ENCODE measurements at regions not wholly inside any gene's neighbourhood (a gene's known extent, or its start where the extent isn't known, plus 50 kb on each side); places are given as distances from the start of the nearest gene placed in this dataset.
"Not testable (repeated sequence)": the region's sequence is repeated elsewhere in the genome, so short reads cannot be mapped to it uniquely, and the experiment has no call there.

DNA sequence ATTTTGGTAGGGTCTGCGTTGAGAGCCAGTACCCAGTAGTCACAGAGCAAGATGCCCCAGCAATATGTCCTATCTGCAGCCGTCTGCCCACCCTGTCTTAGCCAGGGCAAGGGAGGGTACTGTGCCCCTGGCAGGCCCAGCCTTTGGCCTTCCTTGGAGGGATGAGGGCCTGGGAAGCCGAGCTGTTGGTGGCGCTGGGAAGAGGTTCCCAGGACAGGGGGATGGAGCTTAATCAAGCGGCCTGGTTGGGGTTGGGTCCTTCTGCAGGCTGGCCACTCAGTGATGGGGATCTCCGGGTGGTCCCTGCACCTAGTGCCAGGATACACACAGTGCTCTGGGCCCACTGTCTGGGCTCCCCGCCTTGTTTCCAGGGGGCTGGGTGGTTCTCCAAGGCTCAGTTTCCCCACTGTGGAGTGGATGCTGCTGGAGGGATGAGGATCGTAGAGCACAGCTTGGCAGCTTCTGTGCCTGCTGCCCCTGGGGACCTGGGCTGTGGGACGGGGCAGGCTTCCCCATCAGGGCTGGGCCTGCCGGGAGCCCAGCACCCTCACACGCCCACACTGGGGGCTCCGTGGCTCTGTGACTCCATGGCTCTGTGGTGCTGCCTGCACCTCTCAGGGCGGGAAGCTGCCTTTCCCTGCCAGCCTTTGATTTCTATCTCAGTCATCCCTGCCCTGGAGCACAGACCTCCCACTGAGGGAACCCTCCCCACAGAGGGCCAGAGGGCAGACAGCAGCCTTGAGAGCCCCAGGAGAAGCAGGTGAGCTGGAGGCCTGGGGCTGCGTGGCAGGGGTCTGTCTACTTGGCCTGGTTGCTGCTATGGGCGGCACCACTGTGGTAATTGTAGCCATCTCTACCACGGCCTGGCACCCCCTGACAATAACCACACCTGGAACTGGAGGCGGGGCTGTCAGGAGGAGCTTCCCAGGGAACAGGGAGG, 357.0 kb downstream of the TMEM121 start:
- no peak for DNase-seq

DNA sequence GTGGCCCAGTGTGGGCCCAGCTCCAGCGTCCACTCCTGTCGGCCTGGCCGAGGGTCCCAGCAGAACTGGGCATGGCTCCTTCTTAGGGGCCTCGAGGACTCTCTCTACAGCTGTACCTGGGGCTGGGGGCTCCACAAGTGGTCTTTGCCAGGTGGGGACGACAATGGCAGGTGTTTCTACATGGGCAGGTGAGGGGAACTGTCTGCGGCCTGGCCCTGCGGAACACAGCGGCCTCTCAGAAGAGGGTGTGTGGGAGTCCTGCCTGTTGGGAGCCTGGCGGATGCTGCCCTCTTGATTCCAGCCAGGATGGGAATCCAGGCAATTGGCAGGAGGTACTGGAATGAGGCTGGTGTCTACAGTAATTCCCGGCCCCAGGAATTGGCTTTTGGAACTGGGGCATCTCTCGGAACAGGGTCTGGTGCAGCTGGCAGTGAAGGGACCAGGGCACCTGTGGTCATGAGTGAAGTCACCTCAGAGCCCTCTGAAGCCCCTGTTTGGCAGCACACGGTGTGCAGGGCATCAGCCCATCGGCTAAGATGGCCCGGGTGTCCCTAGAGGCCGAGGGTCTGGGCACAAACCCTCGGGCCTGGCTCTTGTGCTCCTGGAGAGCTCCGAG, 357.9 kb downstream of the TMEM121 start:
- DNase-seq: not testable (repeated sequence)

DNA sequence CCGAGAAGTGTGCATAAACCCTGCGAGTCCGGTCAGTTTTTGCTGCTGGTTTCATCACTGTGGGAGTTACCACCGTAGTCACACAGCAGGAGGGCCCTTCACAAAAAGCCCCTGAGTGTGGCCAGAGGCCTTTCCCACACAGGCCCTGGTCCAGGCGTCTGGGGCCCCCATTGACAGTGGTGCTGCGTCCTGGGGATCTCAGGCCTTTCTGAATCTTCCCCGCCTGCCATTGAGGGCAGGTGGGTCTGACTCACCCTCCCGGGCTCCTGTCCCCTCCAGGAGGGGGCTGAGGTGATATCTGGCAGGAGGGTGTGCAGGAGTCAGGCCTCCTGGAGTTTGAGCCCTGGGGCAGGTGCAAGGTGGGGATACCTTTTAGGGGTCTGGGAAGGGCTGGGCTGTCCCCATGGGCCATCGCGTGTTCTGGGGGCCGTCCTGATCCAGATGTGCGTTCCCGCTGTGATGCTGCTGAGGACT, 358.5 kb downstream of the TMEM121 start:
- no peak for DNase-seq

DNA sequence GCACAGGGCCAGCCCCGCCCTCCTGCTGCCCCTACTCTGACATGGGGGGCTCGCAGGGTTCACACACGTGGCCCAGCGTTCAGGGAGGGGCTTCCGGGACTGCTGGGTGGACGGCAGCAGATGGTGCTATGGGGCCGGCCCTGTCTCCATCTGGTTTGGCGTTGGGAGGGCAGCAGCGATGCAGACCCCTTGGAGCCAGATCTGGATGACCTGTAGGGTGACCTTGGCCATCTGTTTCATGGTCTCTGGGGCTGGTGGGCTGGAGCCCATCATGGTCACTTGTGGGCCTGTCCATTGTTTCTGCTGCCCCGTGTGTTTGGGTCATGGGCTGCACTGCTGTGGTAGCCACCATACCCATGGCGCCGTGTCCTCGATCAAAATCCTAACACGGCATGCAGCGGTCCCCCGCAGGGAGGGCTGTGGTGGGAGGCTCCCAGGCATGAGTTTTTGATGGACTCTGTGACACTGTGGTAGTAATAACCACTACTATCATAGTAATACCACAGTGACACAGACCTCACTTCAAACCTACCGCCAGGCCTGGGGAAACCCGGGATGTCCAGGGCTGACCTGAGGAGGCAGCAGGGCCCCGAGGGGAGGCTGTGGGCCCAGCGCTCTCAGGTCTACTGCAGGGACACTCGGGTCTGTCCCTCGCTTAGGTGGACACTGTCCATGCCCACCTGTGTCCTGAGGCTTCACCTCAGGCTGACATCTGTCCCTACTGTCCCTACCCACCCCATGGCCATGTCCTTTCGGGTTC, 359.4 kb downstream of the TMEM121 start:
- no peak for DNase-seq

DNA sequence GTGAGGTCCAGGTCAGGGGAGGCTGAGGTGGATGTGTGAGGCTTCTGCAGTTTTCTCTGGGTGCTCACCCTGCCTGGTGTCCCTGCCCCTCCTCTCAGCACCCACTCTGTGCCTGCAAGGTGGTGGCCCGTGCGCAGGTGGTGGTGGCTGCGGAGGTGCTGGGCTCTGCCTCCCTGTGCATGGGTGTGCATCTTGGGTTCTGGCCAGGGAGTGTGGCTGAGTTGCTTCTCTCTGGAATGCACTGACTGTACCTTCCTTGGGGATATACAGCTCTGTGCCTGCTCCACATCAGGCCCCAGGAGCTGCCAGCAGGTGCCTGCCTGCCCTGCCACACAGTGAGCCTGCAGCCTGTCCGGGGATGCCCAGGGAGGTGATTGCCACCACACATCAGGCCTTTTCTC, 360.4 kb downstream of the TMEM121 start:
- DNase-seq: not testable (repeated sequence)

DNA sequence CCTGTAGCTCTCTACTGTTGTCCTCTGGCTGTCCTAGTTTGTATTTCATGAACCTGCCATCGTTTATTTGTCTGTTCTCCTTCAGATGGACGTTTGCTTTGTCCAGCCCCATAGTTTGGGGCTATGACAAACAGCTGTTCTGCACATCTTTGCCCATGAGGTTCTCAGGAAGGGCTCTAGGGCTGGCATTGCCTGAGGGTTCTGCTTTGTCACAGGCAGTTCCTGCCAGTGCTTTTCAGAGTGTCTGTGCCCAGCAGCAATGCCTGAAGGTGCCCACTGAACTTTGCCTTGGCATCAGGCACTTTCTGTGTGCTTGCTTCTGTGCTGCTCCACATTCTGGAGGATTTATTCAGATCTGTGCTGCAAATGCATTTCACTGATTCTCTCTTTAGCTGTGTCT, 361.3 kb downstream of the TMEM121 start:
- no peak for DNase-seq

DNA sequence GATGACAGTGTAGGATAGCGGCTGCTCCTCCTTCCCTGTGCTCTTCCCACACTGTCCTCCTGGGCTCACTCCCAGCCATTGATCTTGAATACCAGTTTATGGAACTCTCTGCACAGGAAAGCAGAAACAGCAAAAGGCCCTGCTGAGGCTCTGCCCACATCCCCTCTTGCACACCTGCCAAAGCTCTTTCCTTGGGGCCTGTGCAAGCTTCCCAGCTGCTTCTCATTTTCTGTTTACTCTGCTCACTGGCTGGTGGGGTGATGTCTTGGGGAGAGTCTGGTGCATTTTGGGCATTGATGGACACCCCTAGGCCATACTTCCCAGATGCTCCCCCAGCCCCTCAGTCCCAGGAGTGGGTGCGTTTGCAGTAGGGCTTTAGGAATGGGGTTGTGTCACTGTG, 361.8 kb downstream of the TMEM121 start:
- no peak for DNase-seq

DNA sequence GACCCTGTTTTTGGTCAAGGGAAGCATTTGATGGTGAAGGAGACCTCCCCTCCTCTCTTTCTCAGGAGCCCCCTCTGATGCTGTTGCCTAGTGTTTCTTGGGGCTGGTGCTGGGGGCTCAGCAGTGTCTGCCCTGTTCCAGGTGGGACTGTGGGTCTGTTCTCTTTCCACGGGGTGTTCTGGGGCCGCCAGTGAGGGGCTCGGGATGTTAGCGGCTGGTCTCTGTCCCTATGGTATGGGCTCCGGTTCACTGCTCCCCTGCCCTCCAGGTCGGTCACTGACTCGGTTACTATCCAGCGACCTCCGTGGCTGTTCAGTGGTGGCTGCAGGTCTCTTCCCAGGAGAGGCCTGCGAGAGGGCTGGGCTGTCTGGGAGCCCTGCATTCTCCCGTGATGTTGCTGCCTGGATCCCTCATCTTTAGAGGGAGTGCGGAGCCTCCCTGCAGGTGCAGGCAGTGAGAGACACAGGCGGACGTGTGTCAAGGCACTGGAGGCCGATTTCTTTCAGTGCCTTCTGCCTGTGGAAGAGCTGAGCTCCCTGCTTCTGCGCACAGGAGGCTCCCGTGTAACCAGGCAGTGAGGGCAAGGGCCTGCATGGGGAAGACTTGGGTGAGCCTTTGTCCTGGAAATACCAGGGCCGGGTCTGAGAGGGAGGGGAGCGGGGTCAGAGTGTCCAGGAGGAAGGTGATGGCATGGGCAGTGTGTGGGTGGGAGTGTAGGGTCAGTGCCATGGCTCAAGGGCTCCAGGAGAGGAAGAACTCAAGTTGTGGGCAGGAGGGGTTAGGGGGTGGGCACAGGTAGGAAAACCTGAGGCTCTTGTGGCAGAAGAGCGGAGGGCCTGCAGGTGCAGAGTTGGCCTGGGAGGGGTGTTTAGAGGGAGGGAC, 362.6 kb downstream of the TMEM121 start:
- no peak for DNase-seq

DNA sequence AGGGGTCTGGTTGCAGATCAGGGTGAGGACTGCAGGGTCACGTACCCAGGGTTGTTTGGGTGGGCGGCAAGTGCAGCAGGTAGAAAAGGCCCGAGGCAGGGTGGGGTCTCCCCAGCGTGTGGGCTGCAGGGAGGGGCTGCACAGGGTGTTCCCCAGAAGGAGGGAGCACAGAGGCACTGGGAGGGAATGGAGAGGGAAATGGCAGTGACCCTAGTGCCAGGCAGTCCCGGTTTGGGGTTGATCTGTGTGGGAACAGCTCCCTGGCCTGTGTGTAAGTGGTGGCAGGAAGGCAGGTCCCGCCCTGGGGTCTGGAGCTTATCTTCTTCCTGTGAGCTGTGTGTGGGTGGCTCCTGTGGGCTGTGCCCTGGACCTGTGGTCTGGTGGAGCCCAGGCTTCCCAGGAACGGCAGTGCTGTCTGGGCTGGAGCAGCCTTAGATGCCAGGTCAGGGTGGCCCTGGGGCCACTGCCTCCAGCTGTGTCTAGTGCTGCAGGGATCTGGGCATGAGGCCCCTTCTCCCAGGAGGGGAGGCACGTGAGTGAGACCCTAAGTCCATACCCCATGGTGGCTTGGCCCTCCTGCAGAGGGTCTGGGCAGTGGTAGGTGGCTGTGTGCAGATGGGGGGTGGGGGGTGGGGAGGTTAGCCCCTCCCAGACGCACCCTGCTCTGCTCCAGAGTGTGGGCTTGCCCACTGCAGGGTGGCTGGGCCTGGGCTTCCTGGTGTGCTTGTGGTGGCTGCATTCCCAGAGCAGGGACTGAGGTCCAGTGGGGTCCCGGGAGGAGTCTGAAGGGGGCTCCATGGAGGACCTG, 363.5 kb downstream of the TMEM121 start:
- DNase-seq: no peak

DNA sequence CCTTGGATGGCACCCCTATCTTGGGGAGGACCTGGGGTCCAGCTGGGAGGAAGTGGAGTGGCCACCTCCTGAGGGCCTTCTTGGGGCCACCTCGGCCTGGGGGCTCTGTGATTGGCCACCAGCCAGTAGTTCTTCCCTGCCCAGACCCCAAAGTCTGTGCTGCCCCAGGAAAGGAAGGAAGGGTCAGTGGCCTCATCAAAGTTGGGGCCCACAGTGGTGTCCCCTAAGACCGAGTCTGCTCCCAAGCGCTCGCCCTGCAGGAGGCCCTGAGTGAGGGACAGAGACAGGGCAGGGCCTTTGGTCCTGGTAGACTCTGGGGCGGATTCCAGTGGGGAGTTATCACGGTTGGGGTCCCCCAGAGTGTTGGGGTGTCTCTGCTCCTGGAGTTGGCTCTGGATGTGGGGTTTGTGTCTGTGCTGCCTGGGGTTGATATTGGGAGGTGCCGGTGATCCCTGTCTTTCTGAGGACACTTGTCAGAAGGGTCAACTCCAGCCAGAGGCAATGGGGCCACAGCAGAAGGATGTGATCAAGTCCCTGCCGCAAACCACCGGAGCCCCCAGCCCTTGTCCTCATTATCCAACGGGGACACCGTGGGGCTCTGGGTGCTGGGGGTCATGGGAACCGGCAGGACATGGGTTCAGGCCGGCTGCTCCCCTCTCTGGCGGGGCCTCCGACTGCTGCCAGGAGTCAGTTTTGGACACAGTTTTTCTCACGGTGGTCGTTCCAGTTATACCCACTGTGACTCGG, 364.3 kb downstream of the TMEM121 start:
- no peak for DNase-seq

DNA sequence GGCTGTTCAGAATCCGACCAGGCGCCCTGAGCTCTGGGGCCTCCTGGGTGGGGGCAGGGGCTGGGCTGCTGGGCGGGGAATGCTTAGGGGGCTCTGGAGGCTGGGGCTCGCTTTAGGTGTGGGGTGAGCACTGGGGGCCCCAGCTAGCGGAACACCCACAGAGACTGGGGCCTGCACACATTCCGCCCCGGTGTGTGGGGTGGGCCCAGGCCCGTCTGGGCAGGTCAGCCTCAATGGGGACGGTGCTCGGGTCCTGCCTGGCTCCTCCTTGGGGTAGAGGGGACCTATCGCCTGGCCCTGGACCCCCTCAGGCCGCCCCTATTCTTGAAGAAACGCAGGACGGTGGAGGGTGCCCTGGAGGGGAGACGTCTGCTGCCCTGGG, 364.8 kb downstream of the TMEM121 start:
- no peak for DNase-seq

DNA sequence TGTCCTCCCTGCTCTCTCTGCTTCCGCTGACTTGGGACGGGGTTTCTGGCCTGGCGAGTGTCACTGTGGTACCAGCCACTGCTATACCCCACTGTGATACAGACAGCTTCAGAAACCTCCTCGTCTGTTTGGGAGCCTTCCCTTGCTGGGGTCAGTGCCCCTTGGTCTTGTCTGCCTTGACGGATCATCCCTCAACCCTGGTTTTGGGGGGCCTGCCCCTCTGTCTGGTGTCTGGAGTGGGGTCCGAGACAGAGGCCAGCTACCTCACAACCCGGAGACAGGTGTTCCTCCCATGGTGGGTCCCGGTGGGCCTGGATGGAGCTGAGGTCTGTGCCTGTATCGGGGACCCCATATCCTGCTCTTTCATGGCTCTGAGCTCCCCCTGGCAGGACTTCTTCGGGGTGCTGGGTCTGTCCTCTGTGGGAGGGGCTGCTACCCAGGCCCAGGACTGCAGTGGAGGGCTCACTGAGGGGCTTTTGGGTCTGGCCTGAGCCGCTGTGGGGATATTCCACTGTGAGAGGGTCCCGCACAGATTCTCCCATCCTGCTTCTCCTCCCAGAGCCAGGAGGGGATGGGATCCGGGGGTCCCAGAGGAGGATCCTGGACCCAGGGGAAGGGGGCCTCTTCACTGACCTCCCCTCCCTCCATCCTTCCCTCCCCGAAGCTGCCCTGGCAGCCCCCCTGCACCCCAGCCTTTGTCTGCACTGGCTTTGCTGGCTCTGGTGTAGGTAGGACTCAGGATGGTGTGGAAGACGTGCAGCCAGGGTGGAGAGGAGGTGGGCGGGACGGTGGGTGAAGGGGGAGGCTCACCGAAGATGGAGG, 365.5 kb downstream of the TMEM121 start:
- DNase-seq: no peak

DNA sequence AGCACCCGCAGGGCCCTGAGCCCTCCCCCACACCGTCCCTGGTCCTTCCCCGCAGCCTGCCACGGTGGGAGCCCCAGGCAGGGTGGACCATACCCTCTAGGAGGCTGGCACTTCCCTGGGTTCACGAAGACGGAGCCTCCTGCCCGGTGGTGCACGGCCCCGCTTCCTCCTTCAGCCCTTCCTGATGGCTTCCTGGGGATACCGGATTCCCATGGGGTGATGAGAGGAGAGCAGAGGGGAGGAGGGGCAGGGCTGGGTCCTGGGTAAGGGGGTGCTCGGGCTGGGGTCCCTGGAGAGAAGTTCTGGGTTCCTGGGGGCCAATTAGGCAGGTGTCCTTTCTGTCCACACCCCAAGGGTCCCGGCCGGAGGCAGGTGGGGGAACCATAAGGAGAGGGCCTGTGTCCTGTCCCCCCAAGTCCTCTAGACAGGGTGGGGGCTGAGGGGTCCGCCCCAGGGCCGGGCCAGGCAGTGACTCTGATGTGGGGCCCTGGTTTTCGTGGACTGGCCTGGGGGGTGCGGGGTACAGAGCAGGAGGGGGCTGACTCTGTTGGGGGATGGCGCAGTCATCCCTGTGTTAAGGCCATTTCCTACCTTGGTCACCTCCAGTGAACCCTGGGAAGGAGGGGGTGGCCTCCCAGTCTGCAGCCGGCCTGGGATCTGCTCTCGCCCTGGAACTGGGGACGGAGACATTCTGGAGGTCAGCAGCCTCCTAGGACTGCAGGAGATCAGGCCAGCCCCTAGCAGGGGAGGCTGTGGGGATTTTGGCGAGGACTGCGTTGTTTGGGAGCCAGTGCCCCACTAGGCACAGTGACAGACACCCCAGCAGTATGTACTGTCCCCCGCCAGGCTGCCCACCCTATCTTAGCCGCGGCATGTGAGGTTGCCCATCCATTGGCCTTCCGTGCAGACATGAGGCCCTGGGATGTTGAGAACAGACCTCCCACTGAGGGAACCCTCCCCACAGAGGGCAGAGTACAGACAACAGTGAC, 366.4 kb downstream of the TMEM121 start:
- DNase-seq: not testable (repeated sequence)

DNA sequence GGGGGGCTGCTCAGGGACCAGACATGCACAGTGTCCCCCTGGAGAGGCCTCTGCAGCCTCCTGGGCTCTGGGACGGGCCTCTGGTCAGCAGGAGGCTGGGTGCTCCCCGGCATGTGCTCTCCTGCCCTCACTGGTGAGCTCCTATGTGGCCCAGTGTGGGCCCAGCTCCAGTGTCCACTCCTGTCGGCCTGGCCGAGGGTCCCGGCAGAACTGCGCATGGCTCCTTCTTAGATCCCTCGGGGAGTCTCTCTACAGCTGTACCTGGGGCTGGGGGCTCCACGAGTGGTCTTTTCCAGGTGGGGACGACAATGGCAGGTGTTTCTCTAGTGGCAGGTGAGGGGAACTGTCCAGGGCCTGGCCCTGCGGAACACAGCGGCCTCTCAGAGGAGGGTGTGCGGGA, 367.3 kb downstream of the TMEM121 start:
- DNase-seq: not testable (repeated sequence)

DNA sequence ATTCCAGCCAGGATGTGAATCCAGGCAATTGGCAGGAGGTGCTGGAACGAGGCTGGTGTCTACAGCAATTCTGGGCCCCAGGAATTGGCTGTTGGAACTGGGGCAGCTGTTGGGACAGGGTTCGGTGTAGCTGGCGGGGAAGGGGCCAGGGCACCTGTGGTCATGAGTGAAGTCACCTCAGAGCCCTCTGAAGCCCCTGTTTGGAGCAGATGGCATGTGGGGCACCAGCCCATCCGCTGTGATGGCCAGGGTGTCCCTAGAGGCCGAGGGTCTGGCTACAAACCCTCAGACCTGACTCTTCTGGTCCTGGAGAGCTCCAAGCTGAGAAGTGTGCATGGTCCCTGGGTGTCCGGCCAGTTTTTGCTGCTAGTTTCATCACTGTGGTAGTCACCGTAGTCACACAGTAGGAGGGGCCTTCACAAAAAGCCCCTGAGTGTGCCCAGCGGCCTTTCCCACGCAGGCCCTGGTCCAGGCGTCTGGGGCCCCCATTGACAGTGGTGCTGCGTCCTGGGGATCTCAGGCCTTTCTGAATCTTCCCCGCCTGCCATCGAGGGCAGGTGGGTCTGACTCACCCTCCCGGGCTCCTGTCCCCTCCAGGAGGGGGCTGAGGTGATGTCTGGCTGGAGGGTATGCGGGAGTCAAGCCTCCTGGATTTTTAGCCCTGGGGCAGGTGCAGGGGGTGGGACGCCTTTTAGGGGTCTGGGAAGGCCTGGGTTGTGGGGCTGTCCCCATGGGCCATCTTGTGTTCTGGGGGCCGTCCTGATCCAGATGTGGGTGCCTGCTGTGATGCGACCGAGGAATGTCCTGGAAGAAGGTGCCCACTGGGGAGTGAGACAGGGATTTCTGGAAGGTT, 368.0 kb downstream of the TMEM121 start:
- no peak for DNase-seq

DNA sequence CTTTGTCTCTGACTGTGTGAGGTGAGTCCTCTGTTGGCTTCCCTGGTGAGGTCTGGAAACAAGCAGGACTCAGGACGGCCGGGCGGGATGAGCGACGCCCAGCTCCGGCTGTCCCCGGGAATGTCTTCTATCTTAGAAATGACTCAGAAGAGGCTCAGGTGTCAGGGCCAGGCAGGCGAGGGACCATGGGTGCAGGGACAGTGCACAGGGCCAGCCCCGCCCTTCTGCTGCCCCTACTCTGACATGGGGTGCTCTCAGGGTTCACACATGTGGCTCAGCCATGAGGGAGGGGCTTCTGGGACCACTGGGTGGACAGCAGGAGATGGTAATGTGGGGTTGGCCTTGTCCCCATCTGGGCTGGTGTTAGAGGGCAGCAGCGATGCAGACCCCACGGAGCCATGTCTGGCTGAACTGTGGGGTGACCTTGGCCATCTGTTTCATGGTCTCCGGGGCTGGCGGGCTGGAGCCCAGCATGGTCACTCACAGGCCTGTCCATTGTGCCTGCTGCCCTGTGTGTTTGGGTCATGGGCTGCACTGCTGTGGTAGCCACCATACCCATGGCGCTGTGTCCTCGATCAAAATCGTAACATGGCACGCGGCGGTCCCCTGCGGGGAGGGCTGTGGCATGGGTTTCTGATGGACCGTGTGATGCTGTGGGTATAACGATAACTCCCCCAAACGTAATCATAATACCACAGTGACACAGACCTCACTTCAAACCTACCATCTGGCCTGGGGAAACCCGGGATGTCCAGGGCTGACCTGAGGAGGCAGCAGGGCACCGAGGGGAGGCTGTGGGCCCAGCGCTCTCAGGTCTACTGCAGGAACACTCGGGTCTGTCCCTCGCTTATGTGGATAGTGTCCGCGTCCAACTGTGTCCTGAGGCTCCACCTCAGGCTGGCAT, 368.8 kb downstream of the TMEM121 start:
- DNase-seq: no peak

DNA sequence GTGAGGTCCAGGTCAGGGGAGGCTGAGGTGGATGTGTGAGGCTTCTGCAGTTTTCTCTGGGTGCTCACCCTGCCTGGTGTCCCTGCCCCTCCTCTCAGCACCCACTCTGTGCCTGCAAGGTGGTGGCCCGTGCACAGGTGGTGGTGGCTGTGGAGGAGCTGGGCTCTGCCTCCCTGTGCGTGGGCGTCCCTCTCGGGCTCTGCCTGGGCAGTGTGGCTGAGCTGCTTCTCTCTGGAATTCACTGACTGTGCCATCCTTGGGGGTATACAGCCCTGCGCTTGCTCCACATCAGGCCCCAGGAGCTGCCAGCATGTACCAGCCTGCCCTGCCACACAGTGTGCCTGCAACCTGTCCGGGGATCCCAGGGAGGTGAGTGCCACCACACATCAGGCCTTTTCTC, 369.8 kb downstream of the TMEM121 start:
- not testable (repeated sequence) for DNase-seq

All from NCI-H1436 treated with DMSO at 0.1 percent for 48 hours (cell line).